Adrenal gland (tissue), 9 donors: ENCODE measurements at regions not wholly inside any gene's neighbourhood (a gene's known extent, or its start where the extent isn't known, plus 50 kb on each side); places are given as distances from the start of the nearest gene placed in this dataset.

Experiments
- DNase-seq, 7 donors: peaks; one replicate each; pipeline ENCODE4 v3.0.0-alpha.2; 2019 to 2020
- H3K27ac ChIP-seq, 5 donors: fragments of 200-600 bp; sonication (generic) in 4 of 5; 1 replicate in 3 of 5; 2 replicates in 2 of 5; pipeline versions ENCODE4 v1.5.1 to v1.8.0; 2016 to 2020; ENCODE audit warnings: mild to moderate bottlenecking in 1 of 5
- H3K27me3 ChIP-seq: fragments of 200-600 bp; 2 replicates; pipeline ENCODE4 v1.8.0; 2021
- H3K36me3 ChIP-seq, 2 donors: fragments of 200-600 bp; replicated peaks in 1 of 2; 1 replicate in 1 of 2; 2 replicates in 1 of 2; pipeline versions ENCODE4 v1.5.1 to v1.8.0; 2018 to 2022
- H3K4me1 ChIP-seq, 2 donors: fragments of 200-600 bp; replicated peaks in 1 of 2; 1 replicate in 1 of 2; 2 replicates in 1 of 2; pipeline versions ENCODE4 v1.5.1 to v1.8.0; 2018 to 2021
- H3K4me3 ChIP-seq, 4 donors: fragments of 200-600 bp; sonication (generic) in 3 of 4; one replicate each; pipeline ENCODE4 v1.5.1; 2016 to 2018
- H3K9me3 ChIP-seq, 3 donors: fragments of 200-600 bp; sonication (generic) in 1 of 3; replicated peaks in 1 of 3; 1 replicate in 2 of 3; 2 replicates in 1 of 3; pipeline versions ENCODE4 v1.5.1 to v1.8.0; 2016 to 2021
- CTCF ChIP-seq, 6 experiments: fragments of 450-650 bp in 4 of 6; fragments of 200-600 bp in 2 of 6; sonication (generic) in 1 of 6; IDR thresholded peaks; 1 replicate in 5 of 6; 2 replicates in 1 of 6; pipeline versions ENCODE4 v1.5.1 to v1.8.0; 2016 to 2021; ENCODE audit warnings: antibody characterized with exemption in 6 of 6, mild to moderate bottlenecking in 2 of 6, moderate library complexity in 1 of 6
- POLR2A ChIP-seq, 2 donors: fragments of 450-650 bp; IDR thresholded peaks; one replicate each; pipeline ENCODE4 v1.6.1; 2017; ENCODE audit warnings: antibody characterized with exemption in 2 of 2, mild to moderate bottlenecking in 2 of 2, moderate library complexity in 1 of 2
- WGBS, 4 donors: extraction: QIAGEN DNeasy Blood & Tissue Kit in 2 of 4; methylation state at CpG; one replicate each; pipeline versions ENCODE4 v1.1.5 to v1.1.7; 2013 to 2017; 5-methylcytosine and 5-hydroxymethylcytosine counted together
- intact Hi-C, 2 donors: fragments of 100-400 bp; cut with DNase I; formaldehyde crosslinking; loops; one replicate each; pipeline versions ENCODE4 v1.14.1 to v1.15.0; 2022 to 2023
- donor health status: healthy with polysubstance abuse.
- donor health status: Bipolar disorder and iron deficiency.
- donor health status: DM: yes; HTN: yes; CAD: no.
- donor health status: DM: no; HTN: no; CAD: no.
- donor health status: DM: no; HTN: no; CAD: no.

DNA sequence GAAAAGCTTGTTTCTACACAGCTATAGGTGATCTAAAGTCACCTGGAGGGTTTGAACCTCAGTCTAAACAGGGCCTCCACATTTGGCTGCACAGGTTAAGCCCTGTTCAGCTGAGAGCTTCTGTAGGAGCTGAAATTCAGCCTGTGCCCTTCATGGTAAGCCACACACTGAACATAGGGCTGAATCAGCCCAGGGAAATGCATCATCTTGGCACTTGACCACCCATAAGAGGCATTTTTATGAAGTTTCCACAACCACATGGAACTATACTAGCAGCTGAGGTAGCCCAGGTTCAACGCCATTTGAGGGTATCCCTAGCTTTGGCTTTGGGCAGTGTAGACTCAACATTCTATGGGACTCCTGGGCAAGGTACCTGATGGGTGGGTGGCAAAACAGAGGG, 126.8 kb downstream of the FAM174B start:
- TF ChIP-seq POLR2A (IDR thresholded peaks at IDR 0.05) (no peak), CTCF (IDR thresholded peaks at IDR 0.05) (no peak)
- 89 to 100% (median 92%) methylated on average over 1 of the region's 1 CpG; no CpG with 5 or more reads in 1 of the 4 donors for WGBS, 4 donors
- Histone ChIP-seq H3K27ac (no peak overlapping the region), H3K9me3 (no peaks in the 10 kb centered on the region), H3K4me1 (no peaks in the 10 kb centered on the region), H3K27me3 (peaks cover 3% of the 10 kb centered on the region), H3K36me3 (no peaks in the 10 kb centered on the region), H3K4me3 (no peak overlapping the region)
- intact Hi-C loops, result loop anchor here in 1 of 2 donors (10.0 kb wide), 1 partner anchor 186 kb away; no protein-coding TSS in a partner anchor
- no peak for DNase-seq

DNA sequence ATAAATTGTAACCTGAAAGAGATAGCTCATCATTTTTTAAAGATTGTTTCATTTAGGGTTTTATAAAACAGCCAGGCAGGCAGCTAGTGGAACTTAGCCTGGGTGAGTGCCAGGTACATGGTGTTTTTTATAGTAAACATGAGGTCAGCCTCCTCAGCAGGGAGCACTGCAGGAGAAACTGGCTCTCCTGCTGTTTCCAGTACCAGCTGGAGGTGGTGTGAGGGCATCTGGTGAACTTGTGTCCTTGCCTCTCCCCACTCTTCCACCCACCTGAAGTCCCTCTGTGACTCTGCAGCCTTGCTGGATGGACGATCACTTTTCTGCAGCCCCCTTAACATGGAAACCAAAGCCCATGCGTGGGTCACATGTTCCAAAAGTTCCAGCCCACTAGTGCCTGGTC, 128.4 kb downstream of the FAM174B start:
- H3K27ac ChIP-seq, result no peak overlapping the region

DNA sequence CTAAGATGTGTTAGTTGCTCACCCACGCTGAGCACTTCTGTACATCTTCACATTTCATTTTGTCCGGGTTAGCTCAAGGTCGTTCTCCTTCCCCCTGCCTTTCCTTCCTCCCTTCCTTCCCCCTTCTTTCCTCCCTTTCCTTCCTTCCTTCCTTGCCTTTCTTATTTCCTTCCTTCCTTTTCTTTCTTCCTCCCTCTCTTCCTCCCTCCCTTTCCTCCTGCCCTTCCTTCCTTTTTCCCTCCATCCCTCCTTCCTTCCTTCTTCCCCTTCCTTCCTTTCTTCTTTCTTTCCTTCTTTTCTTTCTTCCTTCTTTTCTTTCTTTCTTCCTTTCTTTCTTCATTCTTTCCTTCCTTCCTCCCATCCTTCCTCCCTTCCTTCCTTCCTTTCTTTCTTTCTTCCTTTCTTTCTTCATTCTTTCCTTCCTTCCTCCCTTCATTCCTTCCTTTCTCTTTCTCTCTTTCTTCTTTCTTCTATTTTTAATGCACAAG, 129.8 kb downstream of the FAM174B start:
- 39 to 58% (median 46%) methylated on average over 3 of the region's 3 CpGs for WGBS, 4 donors
- Histone ChIP-seq H3K4me3 (no peak overlapping the region), H3K36me3 (no peaks in the 10 kb centered on the region), H3K27me3 (peaks cover 3% of the 10 kb centered on the region), H3K27ac (no peak overlapping the region), H3K9me3 (no peaks in the 10 kb centered on the region), H3K4me1 (no peaks in the 10 kb centered on the region)
- TF ChIP-seq CTCF (IDR thresholded peaks at IDR 0.05) (no peak), POLR2A (IDR thresholded peaks at IDR 0.05) (no peak)
- intact Hi-C loops, result loop anchor here in 1 of 2 donors (10.0 kb wide), 1 partner anchor 189 kb away; no protein-coding TSS in a partner anchor
- no peak for DNase-seq

More for the DNA sequence above, 128.4 kb downstream of the FAM174B start:
- DNase-seq, result peak in 1 of 7 donors; percentile 72
- intact Hi-C loops, result loop anchor here in 1 of 2 donors (10.0 kb wide), 1 partner anchor 188 kb away; no protein-coding TSS in a partner anchor
- Histone ChIP-seq H3K9me3 (no peaks in the 10 kb centered on the region), H3K4me3 (no peak overlapping the region), H3K4me1 (no peaks in the 10 kb centered on the region), H3K36me3 (no peaks in the 10 kb centered on the region), H3K27me3 (peaks cover 3% of the 10 kb centered on the region)
- TF ChIP-seq POLR2A (IDR thresholded peaks at IDR 0.05), result no peak
- no peak for TF ChIP-seq CTCF (IDR thresholded peaks at IDR 0.05)
- 72 to 88% (median 79%) methylated on average over 2 of the region's 2 CpGs for WGBS, 4 donors

DNA sequence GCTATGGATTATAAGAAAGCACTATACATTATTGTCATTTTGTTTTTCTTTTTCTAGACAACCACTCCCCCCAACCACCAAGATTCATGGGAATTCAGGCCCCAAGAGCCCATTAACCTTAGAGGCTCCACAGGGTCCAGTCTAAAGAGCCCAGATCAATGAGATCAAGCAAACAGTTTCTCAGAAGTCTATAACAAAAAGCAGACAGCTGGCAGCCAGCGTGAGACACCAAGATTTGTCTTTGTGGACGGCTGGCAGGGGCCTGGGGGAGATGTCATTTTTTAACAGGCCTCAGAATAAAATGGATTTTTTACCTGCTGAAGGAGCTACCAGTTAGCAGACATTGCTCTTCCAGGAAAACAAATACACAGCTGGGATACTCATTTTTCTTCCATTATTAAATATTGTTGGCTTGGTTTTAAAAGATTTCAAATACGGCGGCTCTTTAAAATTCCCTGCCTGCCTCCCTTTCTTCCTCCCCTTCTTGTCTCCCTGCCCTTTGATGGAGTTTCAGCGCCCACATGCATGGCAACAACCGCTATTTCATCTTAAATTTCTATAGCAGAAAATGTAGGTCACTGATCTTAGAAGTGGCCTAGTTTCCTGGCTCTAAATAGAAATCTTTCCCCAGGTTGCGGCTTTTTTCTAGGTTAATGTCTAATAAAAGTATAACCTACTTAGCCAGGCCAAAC, 130.6 kb downstream of the FAM174B start:
- no peaks in the 10 kb centered on the region for H3K27me3 ChIP-seq
- intact Hi-C loops, result loop anchor here in 1 of 2 donors (10.0 kb wide), 1 partner anchor 190 kb away; no protein-coding TSS in a partner anchor
- no peak for TF ChIP-seq POLR2A (IDR thresholded peaks at IDR 0.05)
- no peak for TF ChIP-seq CTCF (IDR thresholded peaks at IDR 0.05)
- no peaks in the 10 kb centered on the region for H3K9me3 ChIP-seq
- no peak for DNase-seq
- no peaks in the 10 kb centered on the region for H3K4me1 ChIP-seq
- H3K36me3 ChIP-seq, result no peaks in the 10 kb centered on the region
- H3K27ac ChIP-seq, result no peak overlapping the region
- WGBS, 4 donors, result 87 to 89% (median 89%) methylated on average over 7 of the region's 7 CpGs
- H3K4me3 ChIP-seq, result no peak overlapping the region
